GM18909 (cell line): ENCODE measurements at regions not wholly inside any gene's neighbourhood (a gene's known extent, or its start where the extent isn't known, plus 50 kb on each side); places are given as distances from the start of the nearest gene placed in this dataset.

ENCODE experiments used
- ATAC-seq: cut with Tn5 transposase; IDR thresholded peaks from one replicate; pipeline ENCODE4 v1.9.1; 2021; ENCODE audit warnings: mild to moderate bottlenecking; ENCODE audit not compliant: unreplicated experiment, poor library complexity

DNA sequence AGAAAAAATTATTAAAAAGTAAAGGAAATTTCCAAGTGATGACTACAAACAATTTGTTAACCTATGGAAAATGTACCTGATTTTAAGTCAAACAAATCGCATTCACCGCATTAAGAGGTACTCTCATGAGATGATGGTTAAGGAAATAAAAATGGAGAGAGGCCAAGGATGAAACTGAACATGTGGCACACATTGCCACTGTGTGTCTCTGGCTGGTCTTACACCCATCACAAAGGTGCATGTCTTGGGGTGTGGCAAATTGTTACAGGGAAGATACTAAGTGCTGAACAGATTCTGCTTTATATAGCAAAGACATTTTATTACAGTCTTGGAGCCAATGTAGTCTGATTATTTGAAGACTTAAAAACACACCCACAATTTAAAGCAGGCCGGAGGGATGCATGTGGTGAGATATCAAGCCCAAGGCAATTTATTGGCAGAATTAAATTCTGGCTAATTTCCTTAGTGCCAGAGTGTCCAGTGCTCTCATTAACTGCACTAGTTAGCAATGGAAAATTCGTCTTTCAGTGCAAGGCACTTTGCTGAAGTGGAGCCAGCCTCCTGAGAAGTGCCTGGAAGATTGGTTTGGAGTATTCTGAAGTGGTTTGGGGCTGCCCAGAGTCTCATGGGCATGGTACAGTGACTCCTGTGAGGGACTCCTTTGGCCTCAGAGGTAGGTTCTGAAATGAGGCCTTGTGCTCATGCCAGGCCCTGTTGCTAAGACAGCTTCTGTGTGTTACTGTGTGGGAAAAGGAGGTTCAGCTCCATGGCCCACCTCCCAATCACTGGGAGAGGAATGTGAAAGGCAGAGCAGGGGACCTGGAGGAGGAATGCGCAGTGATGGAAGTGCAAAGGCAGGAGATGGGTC lies 166.9 kb downstream of the BRMS1L start:
- no peak for ATAC-seq

DNA sequence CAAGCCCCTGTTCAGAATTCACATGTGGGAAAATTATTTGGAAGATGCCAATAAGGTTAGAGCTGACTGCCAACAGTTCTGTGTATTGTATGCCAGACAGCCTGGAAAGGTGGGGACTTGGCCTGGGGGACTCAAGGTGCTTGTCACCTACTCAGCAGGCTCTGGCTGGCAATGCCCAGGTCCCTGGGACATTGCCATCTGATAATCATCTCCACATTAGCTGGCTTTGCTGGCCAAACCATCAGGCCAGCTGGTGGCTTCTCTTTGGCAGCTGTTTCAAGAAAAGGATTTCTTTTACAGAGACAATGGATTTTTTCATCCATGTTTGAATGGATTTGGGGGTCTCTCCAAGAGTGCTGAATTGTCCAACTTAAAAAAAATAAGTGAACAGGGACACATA lies 165.2 kb downstream of the BRMS1L start:
- ATAC-seq, result no peak

DNA sequence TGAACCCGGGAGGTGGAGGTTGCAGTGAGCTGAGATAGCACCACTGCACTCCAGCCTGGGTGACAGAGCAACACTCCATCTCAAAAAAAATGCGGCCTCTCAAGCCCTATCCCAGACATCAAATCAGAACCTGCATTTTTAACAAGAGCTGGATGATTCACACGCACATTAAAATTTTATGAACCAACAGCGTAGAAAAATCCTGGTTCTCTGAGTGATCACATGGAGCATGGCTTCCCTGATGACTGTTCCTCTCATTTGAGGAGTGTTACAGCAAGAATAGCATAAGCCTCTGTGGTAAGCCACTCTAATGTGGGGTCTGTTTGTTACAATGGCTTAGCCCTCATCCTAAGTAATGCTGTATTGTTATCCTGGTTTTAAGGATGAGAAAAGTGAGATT lies 163.6 kb downstream of the BRMS1L start:
- no peak for ATAC-seq

DNA sequence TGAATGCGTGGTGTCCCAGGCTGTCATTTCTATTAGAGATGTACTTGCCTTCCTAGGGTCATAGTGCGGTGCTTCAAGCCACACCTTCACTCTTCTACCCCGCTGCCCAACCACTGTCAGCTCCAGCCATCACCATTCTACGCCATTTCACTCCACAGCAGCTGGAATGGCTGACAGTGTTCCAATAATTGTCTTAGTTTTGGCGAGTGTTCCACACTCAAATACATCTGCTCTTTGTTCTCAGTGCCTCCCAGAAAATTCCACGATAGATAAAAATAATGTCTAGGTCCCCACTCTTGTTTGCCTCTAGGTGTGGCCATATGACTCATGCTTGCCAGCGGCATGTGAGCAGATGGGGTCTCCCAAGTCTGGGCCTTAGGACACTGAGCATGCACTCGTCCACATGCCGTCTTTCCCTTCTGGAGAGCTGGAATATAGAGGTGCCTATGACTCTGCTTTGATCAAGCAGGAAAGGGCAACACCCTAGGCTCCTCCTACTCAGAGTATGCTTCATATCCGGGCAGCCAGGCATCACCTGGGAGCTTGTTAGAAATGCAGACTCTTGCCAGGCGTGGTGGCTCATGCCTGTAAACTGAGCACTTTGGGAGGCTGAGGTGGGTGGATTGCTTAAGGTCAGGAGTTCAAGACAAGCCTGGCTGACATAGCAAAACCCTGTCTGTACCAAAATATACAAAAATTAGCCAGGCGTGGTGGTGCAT lies 163.0 kb downstream of the BRMS1L start:
- no peak for ATAC-seq

DNA sequence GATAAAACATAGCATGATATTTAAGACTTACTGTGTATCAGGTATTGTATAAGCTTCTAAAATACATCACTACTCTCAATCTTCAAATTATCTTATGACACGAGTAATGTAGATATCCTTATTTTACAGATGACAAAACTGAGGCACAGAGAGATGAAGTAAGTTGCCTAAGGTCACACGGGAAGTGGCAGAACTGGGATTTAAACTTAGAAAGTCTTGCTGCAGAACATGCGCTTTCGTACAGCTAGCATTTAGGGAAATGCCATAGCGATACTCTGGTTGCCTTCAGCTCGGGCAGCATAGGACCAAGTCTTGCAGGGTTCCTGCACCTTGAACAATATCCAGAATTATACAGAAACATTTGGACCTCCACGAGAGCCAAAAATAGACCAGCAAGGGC lies 162.4 kb downstream of the BRMS1L start:
- ATAC-seq, result no peak

DNA sequence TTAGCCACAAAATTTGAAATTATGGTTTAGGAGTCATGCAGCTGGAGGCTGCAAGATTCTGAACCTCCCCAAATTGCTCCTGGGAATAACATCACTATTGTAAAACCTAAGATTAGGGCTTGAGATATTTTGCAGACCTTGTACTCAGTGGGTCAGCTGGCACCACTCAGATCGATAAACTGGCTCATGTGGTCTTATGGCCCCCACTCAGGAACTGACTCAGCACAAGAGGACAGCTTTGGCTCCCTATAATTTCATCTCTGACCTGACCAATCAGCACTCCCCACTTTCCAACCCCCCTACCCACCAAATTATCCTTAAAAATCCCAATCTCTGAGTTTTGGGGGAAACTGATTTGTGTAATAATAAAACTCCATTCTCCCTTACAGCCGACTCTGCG lies 161.6 kb downstream of the BRMS1L start:
- no peak for ATAC-seq

DNA sequence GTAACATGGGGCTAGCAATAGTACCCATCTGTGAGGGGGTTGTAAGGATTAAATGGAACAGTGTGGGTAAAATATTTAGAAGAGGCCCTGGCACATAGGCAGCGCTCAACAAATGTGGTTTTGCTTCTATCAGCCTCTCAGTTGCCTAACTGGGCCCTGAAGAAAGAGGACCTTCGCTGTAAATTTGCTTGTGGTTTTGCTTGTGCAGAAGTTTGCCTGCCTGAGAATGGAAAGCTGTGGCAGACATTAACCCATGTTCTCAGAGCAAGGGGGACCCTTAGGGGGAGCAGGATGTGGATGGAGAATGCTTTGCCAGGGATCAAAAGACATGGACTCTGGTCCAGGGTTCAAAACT lies 160.1 kb downstream of the BRMS1L start:
- ATAC-seq, result peak; percentile 88

DNA sequence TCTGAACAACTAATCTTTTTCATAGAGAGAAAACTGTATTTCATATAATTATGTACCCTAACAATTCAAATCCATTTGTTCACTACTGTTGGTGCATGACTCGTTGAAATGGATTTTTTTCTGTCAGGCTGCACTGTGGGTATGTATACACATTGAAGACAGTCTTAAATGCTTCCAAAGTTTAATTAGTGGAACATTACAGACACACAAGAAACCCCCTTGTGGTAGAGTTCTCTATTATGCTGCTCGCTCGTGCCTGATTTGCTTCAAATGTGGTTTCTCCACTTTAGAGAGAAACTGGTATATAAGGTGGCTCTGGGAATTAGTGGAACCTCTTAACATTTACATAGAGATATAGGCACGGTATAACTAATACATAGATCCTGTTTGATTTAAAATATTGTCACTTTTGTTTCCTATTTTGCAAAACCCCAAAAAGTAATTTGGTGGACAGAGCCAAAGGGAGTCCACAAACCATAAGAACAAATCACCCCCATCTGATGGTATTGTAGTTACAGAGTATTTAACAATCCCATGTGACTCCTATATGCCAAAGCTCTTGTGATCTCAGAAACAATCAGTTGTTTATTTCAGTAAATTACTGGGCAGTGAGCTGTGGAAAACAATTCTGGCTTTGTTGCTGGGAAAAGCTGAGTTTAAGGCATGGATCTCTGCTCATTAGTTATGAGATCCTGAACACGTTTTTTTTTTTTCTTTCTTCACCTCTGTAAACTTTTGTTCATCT lies 159.5 kb downstream of the BRMS1L start:
- peak; percentile 55 for ATAC-seq

DNA sequence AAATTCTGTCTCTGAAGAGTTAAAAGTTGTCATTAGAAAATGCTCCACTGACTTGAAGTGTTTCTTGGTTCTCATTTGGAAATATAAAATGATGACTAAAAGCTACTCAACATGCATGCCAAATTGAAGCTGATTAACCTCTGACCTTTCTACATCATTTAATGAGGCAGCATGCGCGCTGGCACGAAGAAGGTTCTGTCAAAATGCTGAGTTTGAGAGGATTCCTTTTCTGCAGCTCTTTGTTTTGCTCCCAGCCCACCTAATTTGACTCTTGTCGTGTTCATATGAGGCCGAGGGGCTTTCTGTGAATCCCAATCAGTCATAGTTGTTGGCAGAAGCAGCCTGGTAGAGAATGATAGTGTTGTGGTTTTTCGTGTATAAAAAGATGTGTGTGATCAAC lies 153.4 kb downstream of the BRMS1L start:
- ATAC-seq, result no peak

DNA sequence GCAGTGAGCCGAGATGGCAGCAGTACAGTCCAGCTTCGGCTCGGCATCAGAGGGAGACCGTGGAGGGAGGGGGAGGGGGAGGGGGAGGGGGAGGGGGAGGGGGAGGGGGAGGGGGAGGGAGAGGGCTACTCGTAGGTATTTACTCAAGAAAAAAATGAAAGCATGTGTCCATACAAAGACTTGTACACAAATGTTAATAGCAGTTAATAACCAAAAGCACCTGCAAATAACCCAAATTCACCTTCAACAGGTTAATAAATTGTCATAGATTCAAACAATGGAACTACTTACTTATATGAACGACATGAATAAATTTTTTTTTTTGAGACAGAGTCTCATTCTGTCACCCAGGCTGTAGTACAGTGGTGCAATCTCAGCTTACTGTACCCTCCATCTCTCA lies 152.4 kb downstream of the BRMS1L start:
- ATAC-seq, result no peak

DNA sequence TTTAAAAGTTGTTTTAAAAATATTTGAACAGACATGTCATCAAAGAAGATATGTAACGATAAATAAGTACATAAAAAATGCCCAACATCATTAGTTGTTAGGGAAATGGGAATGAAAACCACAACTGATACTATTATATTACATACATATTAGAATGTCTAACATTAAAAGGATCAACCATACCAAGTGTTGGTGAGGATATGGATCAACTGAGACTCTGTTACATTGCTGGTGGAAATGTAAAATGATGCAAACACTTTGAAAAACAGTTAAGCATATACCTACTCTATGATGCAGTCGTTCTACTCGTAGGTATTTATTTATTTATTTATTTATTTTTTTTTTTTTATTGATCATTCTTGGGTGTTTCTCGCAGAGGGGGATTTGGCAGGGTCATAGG lies 149.7 kb downstream of the BRMS1L start:
- ATAC-seq, result no peak

DNA sequence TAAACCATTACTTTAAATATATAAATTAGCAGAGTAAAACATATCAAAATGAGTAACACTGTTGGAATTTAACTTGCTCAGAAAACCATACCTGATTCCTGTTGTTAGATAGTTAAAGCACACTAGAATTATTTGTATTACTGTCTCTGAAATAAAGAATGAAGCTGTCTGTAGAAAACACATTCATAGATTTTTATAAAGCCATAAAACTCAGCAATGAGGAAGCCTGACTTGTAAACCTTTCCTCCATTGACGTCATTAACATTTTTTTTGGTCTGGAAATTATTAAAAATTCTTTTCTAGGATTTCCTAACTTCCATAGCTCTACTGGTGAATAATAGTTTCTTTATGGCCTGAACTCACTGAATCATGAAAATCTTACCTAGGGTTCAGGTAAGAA lies 147.6 kb downstream of the BRMS1L start:
- ATAC-seq, result no peak

DNA sequence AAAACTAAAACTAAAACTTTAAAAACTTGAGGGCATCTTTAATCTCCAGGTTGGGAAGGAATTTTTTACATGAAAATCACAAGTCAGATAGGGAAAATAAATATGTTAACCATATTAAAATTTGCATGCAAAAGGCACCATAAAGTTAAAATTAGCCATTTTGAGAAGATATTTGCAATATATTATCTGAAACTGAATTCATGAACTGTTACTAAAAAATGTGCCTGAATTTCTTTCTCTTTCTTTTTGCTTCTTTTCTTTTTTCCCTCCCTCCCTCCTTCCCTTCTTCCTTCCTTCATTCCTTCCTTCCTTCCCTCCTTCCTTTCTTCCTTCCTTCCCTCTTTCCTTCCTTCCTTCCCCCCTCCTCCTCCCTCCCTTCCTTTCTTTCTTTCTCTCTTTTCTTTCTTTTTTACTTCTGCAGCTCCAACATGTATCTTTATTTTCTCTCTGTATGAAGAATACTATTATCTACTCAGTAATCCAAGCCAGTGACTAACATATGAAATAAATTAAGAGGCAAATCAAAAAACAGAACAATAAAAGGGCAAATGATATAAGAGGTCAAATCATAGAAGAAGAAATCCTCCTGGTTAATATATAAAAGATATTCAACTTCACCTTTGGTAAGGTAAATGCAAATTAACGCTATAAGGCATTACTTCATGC lies 146.0 kb downstream of the BRMS1L start:
- no peak for ATAC-seq

DNA sequence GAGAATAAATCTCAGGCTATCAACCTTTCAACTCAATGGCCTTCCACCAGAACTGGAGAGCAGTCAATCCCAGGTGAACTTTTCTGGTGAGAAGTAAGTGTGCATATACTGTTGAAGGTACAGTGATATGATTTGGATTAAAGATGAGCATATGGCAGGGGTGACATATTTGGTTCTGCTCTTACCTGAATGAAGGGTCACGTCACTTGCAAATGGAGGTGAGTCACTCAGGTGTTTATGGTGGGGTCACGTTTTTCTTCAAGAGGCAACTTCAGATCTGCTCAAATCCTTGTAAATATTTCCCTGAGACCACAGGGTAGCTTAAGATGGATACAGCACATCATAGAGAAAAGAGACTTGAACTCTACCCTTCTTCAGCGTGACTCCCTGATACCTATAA lies 143.2 kb downstream of the BRMS1L start:
- ATAC-seq, result no peak

DNA sequence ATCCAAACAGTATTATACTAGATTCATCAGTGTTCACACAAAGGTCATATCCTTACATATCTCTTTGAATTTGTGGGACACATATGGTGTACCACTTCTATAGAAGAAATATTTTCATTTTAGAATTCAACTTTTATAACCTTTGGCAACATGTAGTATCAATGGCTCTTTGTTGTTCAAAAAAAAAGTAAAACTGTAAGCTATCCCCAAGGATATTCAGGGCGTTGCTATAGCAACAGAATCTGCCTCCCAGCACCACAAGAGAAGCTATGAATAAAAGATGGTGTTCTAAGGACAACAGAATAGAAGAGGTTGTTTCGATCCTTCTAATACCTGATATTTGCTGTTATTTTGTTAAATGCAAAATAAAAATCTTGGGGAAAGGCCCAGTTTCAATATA lies 139.3 kb downstream of the BRMS1L start:
- no peak for ATAC-seq

DNA sequence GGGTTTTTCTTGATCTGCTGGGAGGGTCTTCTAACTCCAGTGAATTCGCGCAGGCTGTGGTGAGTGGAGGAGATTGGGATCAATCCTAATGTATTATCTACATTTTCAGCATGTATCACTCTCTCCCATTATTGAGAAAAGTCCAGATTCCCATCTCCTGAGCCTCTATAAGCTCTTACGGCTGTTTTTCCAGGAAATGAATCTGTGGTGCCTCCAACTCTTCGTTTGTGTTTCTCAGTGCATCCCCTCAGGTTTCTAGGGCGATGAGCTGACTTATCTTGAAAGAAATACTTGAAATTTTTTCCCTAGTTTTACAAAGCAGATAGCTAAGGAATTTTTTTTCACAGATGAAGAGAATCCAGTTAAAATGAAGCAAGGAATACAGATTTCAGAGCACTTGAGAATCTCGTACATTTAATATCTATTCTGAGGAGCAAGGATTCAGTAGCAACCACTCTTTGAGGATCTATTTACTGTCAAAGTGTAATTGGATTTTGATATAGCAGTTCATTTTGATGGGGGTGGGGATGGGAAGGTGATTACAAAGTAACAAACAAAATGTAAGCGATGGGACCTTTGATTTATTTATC lies 138.7 kb downstream of the BRMS1L start:
- ATAC-seq, result no peak

DNA sequence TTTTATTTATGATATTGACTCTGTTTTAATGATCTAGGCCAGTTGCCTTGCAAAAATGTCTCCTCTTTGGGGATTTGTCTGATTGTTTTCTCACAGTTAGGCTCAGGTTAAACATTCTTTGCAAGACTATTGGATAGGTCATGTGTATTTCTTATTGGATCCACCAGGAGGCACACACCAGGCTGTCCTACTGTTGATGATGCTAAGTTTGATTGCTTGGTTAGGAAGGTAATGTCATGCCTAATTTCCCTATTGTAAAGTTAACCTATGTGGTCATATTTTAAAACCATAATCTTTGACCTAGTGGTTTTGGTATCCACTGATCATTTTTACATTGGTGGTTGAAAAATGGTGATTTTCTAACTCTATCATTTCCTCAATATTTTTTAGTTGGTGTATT lies 137.1 kb downstream of the BRMS1L start:
- peak; percentile 65 for ATAC-seq

DNA sequence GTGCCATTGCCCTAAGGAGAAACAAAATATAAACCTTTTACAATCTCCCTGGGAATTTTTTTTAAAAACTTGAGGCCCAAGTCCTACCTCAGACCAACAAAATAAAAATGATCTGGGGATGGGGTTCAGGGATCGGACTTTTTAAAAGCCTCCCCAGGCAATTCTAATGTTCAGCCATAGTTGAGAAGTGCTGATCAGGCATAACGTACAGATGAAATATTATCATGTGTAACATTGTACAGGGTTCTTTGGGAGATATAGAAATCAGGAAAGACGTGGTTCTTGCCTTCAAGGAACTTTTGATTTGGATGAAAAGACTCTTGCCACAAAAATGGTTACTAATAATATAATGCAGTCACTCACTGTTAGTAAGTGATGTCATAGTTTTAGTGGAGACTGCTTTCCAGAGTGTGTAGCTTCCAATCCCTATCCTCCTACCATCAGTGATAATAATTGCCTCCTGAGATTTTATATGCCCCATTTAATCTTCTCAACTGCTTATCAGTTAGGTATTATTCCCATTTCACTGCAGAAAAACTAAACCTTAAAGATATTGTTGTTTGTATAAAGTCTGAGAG lies 135.6 kb downstream of the BRMS1L start:
- ATAC-seq, result no peak

DNA sequence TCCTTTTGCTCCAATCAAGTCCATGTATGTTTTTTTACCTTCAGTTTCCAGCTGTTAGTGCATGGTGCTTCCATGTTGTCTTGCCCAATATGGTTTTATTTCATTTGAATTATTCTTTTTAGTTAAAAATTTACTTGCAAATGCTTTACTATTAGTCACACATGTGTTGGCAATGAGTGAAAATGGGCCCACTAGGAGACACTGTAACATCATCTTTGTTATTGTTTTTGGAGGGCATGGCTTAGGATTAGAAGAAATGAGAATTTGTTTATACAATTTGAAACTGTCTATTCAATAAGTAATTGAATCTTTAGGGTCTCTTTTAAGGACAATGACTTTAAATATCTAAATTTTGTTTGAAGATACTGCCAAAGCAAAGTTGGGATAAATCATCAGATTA lies 133.7 kb downstream of the BRMS1L start:
- ATAC-seq, result no peak

DNA sequence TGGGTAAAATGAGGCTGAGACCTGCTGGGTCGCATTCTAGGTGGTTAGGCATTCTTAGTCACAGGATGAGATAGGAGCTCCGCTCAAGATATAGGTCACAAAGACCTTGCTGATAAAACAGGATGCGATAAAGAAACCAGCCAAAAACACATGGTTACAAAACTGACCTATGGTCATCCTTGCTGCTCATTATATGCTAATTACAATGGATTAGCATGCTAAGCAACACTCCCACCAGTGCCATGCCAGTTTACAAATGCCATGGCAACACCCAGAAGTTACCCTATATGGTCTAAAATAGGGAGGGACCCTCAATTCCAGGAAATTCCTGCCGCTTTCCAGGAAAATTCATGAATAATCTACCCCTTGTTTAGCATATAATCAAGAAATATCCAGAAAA lies 132.4 kb downstream of the BRMS1L start:
- ATAC-seq, result no peak
